OCI-LY3 (cell line): ENCODE measurements at regions not wholly inside any gene's neighbourhood (a gene's known extent, or its start where the extent isn't known, plus 50 kb on each side); places are given as distances from the start of the nearest gene placed in this dataset.
A peak's percentile ranks its signal among the peaks of the same experiment; 100 is the strongest.

Experiments
- H2AFZ ChIP-seq: fragments of 200-600, 300-600 bp; shearing (Covaris generic); 2 replicates; pipeline ENCODE4 v1.6.0; 2014; ENCODE audit warnings: antibody characterized with exemption, low read depth, low read length
- H3K27ac ChIP-seq: fragments of 200-600, 300-600 bp; sonication (generic); 2 replicates; pipeline ENCODE4 v1.5.1; 2014; ENCODE audit warnings: mild to moderate bottlenecking, low read length, moderate library complexity, mixed read lengths
- H3K27me3 ChIP-seq: fragments of 200-600, 300-600 bp; sonication (generic); 2 replicates; pipeline ENCODE4 v1.6.1; 2014; ENCODE audit warnings: low read depth, low read length, mixed read lengths
- H3K36me3 ChIP-seq: fragments of 200-600, 300-600 bp; sonication (generic); replicated peaks from 2 replicates; pipeline ENCODE3; 2014; ENCODE audit warnings: low read depth, low read length, mixed read lengths
- H3K4me1 ChIP-seq: fragments of 300-600, 200-600 bp; sonication (generic); 2 replicates; pipeline ENCODE4 v1.6.1; 2014; ENCODE audit warnings: low read length, mixed read lengths
- H3K4me2 ChIP-seq: fragments of 200-600, 300-600 bp; sonication (generic); 2 replicates; pipeline ENCODE4 v1.6.1; 2014; ENCODE audit warnings: low read length, mixed read lengths
- H3K4me3 ChIP-seq: fragments of 300-600, 200-600 bp; sonication (generic); 2 replicates; pipeline ENCODE4 v1.5.1; 2014; ENCODE audit warnings: antibody characterized with exemption, mild to moderate bottlenecking, low read length, moderate library complexity
- H3K79me2 ChIP-seq: fragments of 300-600, 200-600 bp; shearing (Covaris generic); 2 replicates; pipeline ENCODE4 v1.6.1; 2014; ENCODE audit warnings: mild to moderate bottlenecking, low read length, mixed read lengths
- H3K9ac ChIP-seq: fragments of 300-600, 200-600 bp; shearing (Covaris generic); 2 replicates; pipeline ENCODE4 v1.6.0; 2014; ENCODE audit warnings: mild to moderate bottlenecking, low read length, moderate library complexity
- H3K9me3 ChIP-seq: fragments of 200-600, 300-600 bp; shearing (Covaris generic); 2 replicates; pipeline ENCODE4 v1.6.1; 2014; ENCODE audit warnings: low read length, mixed read lengths; ENCODE audit not compliant: insufficient read depth
- H4K20me1 ChIP-seq: fragments of 200-600, 300-600 bp; sonication (generic); 2 replicates; pipeline ENCODE4 v1.6.1; 2016; ENCODE audit warnings: low read length, mixed read lengths; ENCODE audit not compliant: insufficient read depth
- EZH2phosphoT487 ChIP-seq: fragments of 200-600 bp; shearing (Covaris generic); IDR thresholded peaks from 2 replicates; pipeline ENCODE4 v1.6.1; 2018; ENCODE audit warnings: antibody characterized with exemption, mixed run types, low read depth
- TF ChIP-seq, protein P1 (sequence below): fragments of 200-600, 300-600 bp; sonication (generic); IDR thresholded peaks from 2 replicates; pipeline ENCODE4 v1.5.1; 2014; ENCODE audit warnings: antibody characterized with exemption, low read length, low read depth

DNA sequence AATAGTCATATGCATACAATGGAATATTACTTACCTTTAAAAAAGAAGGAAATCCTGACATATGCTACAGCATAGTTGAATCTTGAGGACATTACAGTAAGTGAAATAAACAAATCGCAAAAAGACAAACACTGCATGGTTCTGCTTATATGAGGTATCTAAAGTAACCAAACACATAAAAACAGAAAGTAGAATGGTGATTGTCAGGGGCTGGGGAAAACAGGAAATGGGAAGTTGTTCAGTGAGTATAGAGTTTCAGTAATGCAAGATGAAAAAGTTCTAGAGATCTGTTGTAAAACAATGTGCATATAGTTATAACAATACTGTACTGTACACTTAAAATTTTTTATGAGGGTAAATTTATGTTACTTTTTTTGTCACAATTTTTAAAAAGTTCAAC lies 219.4 kb downstream of the KLF5 start:
- H3K9ac ChIP-seq = no peak overlapping the region
- no peaks in the 10 kb centered on the region for H3K36me3 ChIP-seq
- no peaks in the 10 kb centered on the region for H3K9me3 ChIP-seq
- no peak overlapping the region for H3K4me2 ChIP-seq
- no peak overlapping the region for H3K4me3 ChIP-seq
- H3K27ac ChIP-seq = no peak overlapping the region
- no peak for TF ChIP-seq EZH2phosphoT487
- TF ChIP-seq, protein P1, sequence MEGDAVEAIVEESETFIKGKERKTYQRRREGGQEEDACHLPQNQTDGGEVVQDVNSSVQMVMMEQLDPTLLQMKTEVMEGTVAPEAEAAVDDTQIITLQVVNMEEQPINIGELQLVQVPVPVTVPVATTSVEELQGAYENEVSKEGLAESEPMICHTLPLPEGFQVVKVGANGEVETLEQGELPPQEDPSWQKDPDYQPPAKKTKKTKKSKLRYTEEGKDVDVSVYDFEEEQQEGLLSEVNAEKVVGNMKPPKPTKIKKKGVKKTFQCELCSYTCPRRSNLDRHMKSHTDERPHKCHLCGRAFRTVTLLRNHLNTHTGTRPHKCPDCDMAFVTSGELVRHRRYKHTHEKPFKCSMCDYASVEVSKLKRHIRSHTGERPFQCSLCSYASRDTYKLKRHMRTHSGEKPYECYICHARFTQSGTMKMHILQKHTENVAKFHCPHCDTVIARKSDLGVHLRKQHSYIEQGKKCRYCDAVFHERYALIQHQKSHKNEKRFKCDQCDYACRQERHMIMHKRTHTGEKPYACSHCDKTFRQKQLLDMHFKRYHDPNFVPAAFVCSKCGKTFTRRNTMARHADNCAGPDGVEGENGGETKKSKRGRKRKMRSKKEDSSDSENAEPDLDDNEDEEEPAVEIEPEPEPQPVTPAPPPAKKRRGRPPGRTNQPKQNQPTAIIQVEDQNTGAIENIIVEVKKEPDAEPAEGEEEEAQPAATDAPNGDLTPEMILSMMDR = no peak
- H2AFZ ChIP-seq = no peak overlapping the region
- no peaks in the 10 kb centered on the region for H4K20me1 ChIP-seq
- no peaks in the 10 kb centered on the region for H3K27me3 ChIP-seq
- H3K4me1 ChIP-seq = peaks cover 8% of the 10 kb centered on the region
- H3K79me2 ChIP-seq = no peaks in the 10 kb centered on the region

DNA sequence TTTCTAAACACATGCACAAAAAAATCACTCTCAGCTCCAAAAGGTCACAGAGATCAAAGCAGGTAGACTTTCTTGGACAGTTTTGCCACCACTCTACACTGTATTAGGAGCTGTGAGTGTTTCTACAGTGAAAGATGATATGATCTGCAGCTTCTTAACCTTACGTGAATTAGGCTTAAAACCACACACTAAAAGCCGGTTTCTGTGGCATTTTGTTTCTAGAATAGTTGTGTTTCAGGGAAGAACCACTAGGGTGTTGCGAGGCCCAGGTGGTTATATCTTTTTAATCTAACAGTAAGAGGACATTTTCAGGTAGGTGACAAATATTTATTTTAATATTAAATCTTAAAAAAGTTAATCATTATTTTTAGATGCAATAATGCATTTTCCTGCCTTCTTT lies 216.4 kb downstream of the KLF5 start:
- Histone ChIP-seq H3K27ac (no peak overlapping the region), H3K27me3 (no peaks in the 10 kb centered on the region), H2AFZ (peak overlapping the region; percentile 84), H3K36me3 (peaks cover 4% of the 10 kb centered on the region), H3K79me2 (no peaks in the 10 kb centered on the region), H3K4me2 (no peak overlapping the region), H3K4me3 (no peak overlapping the region), H3K9me3 (no peaks in the 10 kb centered on the region), H3K9ac (no peak overlapping the region), H3K4me1 (peaks cover 12% of the 10 kb centered on the region), H4K20me1 (no peaks in the 10 kb centered on the region)
- TF ChIP-seq, protein P1 = no peak
- TF ChIP-seq EZH2phosphoT487 = no peak

DNA sequence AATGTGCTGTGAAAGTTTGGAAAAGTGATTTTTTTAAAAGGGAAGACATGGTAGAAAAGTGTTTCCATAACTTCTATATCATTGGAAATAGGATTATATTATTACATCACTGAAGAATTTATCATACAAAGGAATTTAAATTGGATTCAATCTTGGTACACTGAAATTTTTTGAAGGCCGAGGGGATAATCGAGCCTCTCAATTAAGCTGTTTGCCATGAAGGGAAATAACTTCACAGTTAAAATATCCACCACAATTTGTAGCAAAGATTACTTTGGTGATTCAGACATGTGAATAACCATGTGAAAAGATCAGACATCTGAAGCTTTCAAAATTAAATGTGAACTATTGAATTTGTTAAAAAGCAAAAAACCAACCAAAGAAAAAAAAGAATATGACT lies 215.3 kb downstream of the KLF5 start:
- Histone ChIP-seq H3K27ac (no peak overlapping the region), H4K20me1 (no peaks in the 10 kb centered on the region), H3K79me2 (no peaks in the 10 kb centered on the region), H3K9ac (no peak overlapping the region), H2AFZ (no peak overlapping the region), H3K9me3 (peaks cover 7% of the 10 kb centered on the region; the same call in 1 of the 2 replicates), H3K4me1 (peaks cover 12% of the 10 kb centered on the region), H3K27me3 (no peaks in the 10 kb centered on the region), H3K36me3 (peaks cover 4% of the 10 kb centered on the region), H3K4me3 (no peak overlapping the region), H3K4me2 (no peak overlapping the region)
- TF ChIP-seq, protein P1 = no peak
- TF ChIP-seq EZH2phosphoT487 = no peak

DNA sequence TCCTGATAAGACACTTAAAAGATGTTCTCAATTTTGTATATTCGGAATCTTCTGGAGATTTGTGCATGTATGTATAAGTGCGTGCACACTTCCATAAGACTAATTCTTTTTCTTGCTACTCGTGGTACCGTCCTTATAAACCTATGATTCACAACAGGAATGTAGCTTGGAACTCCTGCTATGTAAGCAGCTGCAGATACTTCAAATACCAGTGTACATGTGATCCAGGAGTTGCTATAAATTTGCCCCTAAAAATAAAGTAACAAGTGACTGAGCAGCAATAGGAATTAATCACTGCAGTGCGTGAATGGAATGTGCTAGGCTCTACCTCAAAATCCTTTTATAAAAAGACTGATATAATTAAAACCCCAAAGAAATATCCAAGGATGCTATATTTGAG lies 214.9 kb downstream of the KLF5 start:
- H3K4me1 ChIP-seq = peaks cover 12% of the 10 kb centered on the region
- H3K79me2 ChIP-seq = no peaks in the 10 kb centered on the region
- no peak overlapping the region for H3K27ac ChIP-seq
- TF ChIP-seq, protein P1 = no peak
- H3K4me2 ChIP-seq = no peak overlapping the region
- H3K9me3 ChIP-seq = peaks cover 7% of the 10 kb centered on the region
- peaks cover 4% of the 10 kb centered on the region for H3K36me3 ChIP-seq
- H2AFZ ChIP-seq = no peak overlapping the region
- no peak overlapping the region for H3K9ac ChIP-seq
- no peak overlapping the region for H3K4me3 ChIP-seq
- no peaks in the 10 kb centered on the region for H3K27me3 ChIP-seq
- H4K20me1 ChIP-seq = no peaks in the 10 kb centered on the region
